ENCODE measurements at regions not wholly inside any gene's neighbourhood (a gene's known extent, or its start where the extent isn't known, plus 50 kb on each side); places are given as distances from the start of the nearest gene placed in this dataset.

DNA sequence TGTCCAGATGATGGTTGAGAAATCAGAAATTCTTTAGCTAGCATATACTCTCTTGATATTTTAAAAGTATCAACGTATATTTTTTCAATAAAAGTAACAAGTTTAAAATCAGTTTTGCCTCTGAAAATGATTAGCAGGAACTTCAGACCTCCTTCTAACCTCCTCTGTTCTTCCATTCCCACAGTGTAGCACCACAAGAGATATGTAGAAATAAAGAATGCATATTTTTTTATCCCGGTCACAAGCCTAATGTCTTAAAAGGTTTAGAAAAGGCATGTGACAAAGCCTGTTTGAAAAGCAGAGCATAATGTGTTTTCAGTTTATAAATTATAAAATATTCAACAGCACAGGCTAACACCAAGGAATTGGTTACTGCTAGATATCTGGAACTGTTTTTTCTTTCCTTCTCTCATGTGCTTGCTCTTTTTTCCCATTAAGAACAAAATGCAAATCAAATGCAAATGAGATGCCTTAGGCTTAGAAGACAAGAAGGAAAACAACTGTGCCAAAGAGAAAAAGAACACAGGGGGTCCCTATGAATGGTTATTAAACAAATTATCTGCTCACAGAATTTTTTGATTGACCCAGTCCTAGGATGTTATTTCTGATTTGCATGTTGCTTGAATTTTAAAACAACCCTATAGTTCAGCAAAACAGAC is 351.7 kb upstream of the FAM241A start:
- TF ChIP-seq CTCF (IDR thresholded peaks at IDR 0.05; ENCODE audit: insufficient read depth, low read length, poor library complexity, severe bottlenecking), result no peak
- no peak for TF ChIP-seq EZH2phosphoT487 (conservative IDR thresholded peaks at IDR 0.05; ENCODE audit: low read length)
